ENCODE measurements at regions not wholly inside any gene's neighbourhood (a gene's known extent, or its start where the extent isn't known, plus 50 kb on each side); places are given as distances from the start of the nearest gene placed in this dataset.

DNA sequence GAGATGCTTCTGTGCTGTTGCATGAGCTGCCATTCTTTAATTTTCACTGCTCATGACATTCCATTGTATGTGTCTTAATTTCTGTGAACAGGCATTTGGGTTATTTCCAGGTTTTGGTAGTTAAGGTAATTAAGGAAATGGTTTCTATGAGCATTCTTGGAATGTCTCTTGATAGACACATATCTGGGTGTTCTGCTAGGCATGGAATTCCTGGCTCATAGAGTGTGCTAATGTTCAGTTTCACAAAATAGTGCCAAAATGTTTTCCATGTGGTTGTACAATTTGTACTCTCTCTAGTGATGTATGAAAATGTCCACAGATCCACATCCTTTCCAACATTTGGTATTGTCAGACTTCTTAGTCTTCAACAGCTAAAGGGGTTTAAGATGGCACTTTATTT, 680.9 kb upstream of the SGCG start:
- TF ChIP-seq SIN3A (IDR thresholded peaks at IDR 0.05; ENCODE audit: borderline replicate concordance, insufficient read depth, low read length): no peak
- TF ChIP-seq POLR2AphosphoS5 (IDR thresholded peaks at IDR 0.05; ENCODE audit: low read depth, low read length): no peak
